Body of pancreas (tissue), 4 donors: ENCODE measurements at regions not wholly inside any gene's neighbourhood (a gene's known extent, or its start where the extent isn't known, plus 50 kb on each side); places are given as distances from the start of the nearest gene placed in this dataset.

ENCODE experiments used
- ATAC-seq: fragments of 150-250 bp; one replicate; pipeline ENCODE4 v1.9.1; 2016
- DNase-seq, 4 donors: peaks; one replicate each; pipeline ENCODE4 v3.0.0-alpha.2; 2019
- H3K27ac ChIP-seq, 4 donors: fragments of 200-600 bp; sonication (generic); 1 replicate in 3 of 4; 2 replicates in 1 of 4; pipeline versions ENCODE4 v1.5.1 to v1.6.1; 2016 to 2019; ENCODE audit warnings: mild to moderate bottlenecking in 1 of 4, mixed read lengths in 1 of 4, moderate library complexity in 1 of 4
- H3K27me3 ChIP-seq, 2 donors: fragments of 200-600 bp; sonication (generic); one replicate each; pipeline ENCODE4 v1.6.0; 2016; ENCODE audit warnings: mild to moderate bottlenecking in 1 of 2
- H3K36me3 ChIP-seq, 2 donors: fragments of 200-600 bp; sonication (generic); replicated peaks in 1 of 2; 2 replicates each; pipeline ENCODE4 v1.5.1; 2016; ENCODE audit warnings: low read depth in 2 of 2; ENCODE audit not compliant: insufficient read depth in 1 of 2
- H3K4me1 ChIP-seq: fragments of 200-600 bp; sonication (generic); one replicate; pipeline ENCODE4 v1.6.0; 2016
- H3K4me3 ChIP-seq, 2 donors: fragments of 200-600 bp; sonication (generic); 1 replicate in 1 of 2; 2 replicates in 1 of 2; pipeline ENCODE4 v1.5.1; 2016 to 2019
- H3K9me3 ChIP-seq, 3 donors: fragments of 200-600 bp; sonication (generic); 1 replicate in 2 of 3; 2 replicates in 1 of 3; pipeline ENCODE4 v1.5.1; 2016
- POLR2A ChIP-seq, 3 donors: fragments of 450-650 bp; IDR thresholded peaks; one replicate each; pipeline ENCODE4 v1.6.1; 2016; ENCODE audit warnings: antibody characterized with exemption in 3 of 3, mild to moderate bottlenecking in 2 of 3
- WGBS, 2 donors: methylation state at CpG; one replicate each; pipeline ENCODE4 v1.1.5; 2017; 5-methylcytosine and 5-hydroxymethylcytosine counted together
- intact Hi-C: fragments of 100-400 bp; cut with DNase I; formaldehyde crosslinking; loops from one replicate; pipeline ENCODE4 v1.15.1; 2023
- TF ChIP-seq, protein P1 (sequence below), 7 experiments: fragments of 450-650 bp in 4 of 7; fragments of 200-600 bp in 3 of 7; sonication (generic) in 3 of 7; IDR thresholded peaks; one replicate each; pipeline ENCODE4 v1.5.1; 2016 to 2019; ENCODE audit warnings: antibody characterized with exemption in 7 of 7

DNA sequence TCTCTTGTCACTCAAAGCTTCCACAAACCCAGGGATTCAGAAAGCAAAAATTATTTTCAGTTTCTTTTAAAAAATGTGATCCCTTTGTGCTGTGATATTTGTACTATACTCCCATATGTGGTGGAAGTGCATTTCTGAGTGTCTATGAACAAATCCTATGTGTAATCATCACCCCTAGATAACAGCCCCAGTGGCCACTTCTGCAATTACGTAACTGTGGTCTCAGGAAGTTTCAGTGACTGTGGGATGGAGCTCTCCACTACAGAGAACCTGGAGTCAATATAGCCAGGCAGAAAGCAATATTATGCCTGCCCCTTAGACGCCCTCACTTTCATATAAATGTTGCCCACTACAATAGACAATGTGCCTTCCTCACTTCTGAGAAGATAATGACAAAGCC is 1101.7 kb upstream of the GHITM start:
- ATAC-seq (no peak), DNase-seq (no peak)
- Histone ChIP-seq H3K4me3 (no peak overlapping the region), H3K4me1 (no peaks in the 10 kb centered on the region), H3K9me3 (no peaks in the 10 kb centered on the region), H3K27ac (no peak overlapping the region), H3K27me3 (no peaks in the 10 kb centered on the region), H3K36me3 (no peaks in the 10 kb centered on the region)
- intact Hi-C loops, result no loop called here
- 37 to 47% methylated on average over 2 of the region's 2 CpGs for WGBS, 2 donors
- TF ChIP-seq POLR2A (IDR thresholded peaks at IDR 0.05), result no peak
- TF ChIP-seq, protein P1, sequence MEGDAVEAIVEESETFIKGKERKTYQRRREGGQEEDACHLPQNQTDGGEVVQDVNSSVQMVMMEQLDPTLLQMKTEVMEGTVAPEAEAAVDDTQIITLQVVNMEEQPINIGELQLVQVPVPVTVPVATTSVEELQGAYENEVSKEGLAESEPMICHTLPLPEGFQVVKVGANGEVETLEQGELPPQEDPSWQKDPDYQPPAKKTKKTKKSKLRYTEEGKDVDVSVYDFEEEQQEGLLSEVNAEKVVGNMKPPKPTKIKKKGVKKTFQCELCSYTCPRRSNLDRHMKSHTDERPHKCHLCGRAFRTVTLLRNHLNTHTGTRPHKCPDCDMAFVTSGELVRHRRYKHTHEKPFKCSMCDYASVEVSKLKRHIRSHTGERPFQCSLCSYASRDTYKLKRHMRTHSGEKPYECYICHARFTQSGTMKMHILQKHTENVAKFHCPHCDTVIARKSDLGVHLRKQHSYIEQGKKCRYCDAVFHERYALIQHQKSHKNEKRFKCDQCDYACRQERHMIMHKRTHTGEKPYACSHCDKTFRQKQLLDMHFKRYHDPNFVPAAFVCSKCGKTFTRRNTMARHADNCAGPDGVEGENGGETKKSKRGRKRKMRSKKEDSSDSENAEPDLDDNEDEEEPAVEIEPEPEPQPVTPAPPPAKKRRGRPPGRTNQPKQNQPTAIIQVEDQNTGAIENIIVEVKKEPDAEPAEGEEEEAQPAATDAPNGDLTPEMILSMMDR (IDR thresholded peaks at IDR 0.05), result no peak

DNA sequence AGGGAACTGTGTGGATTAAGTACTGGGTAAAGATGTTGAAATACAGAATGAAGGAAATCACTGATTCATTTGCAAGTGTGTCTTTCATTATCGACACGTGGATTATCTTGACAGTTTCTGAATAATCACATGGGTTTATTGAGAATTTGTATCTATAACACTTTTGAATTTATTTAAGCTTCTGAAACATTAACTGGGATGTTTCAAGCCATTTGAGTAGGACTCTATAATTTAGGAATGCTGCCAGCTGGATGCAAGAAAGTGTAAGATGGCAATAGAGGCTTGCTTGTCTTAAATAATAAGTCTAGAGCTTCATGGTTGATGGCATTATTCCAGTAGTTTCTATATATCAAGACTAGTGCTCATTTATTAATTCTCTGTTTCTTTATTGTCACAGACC is 1100.7 kb upstream of the GHITM start:
- DNase-seq (no peak), ATAC-seq (no peak)
- H3K9me3 ChIP-seq, result no peaks in the 10 kb centered on the region
- H3K4me1 ChIP-seq, result no peaks in the 10 kb centered on the region
- H3K4me3 ChIP-seq, result no peak overlapping the region
- WGBS, 2 donors, result 53 to 68% methylated on average over 2 of the region's 2 CpGs
- no peak overlapping the region for H3K27ac ChIP-seq
- intact Hi-C loops, result no loop called here
- H3K27me3 ChIP-seq, result no peaks in the 10 kb centered on the region
- no peaks in the 10 kb centered on the region for H3K36me3 ChIP-seq
- TF ChIP-seq, protein P1 (IDR thresholded peaks at IDR 0.05), result no peak
- TF ChIP-seq POLR2A (IDR thresholded peaks at IDR 0.05), result no peak

DNA sequence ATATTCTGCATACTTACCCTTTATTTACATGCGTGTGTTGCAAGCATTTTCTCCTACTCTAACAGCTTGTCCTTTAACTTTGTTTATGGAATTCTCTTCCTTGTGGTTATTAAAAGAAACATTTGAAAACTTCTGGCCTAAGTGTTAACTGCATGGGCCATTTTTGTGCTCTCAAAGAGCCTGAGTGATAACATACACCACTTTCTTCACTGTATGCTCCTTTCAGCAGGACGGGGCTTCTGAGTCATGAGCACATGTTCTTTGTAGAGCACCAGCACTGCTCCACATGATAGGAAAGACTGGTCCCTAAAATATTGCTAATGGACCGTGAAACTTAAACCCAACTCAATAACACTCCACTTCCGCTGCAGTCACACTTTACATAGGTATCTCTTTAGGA is 1093.6 kb upstream of the GHITM start:
- no peak for ATAC-seq
- TF ChIP-seq, protein P1 (IDR thresholded peaks at IDR 0.05), result no peak
- TF ChIP-seq POLR2A (IDR thresholded peaks at IDR 0.05), result no peak
- H3K4me3 ChIP-seq, result no peak overlapping the region
- 60 to 79% methylated on average over 4 of the region's 4 CpGs for WGBS, 2 donors
- no peaks in the 10 kb centered on the region for H3K27me3 ChIP-seq
- no peaks in the 10 kb centered on the region for H3K4me1 ChIP-seq
- no peaks in the 10 kb centered on the region for H3K9me3 ChIP-seq
- no peaks in the 10 kb centered on the region for H3K36me3 ChIP-seq
- intact Hi-C loops, result no loop called here
- H3K27ac ChIP-seq, result no peak overlapping the region
- DNase-seq, result no peak

DNA sequence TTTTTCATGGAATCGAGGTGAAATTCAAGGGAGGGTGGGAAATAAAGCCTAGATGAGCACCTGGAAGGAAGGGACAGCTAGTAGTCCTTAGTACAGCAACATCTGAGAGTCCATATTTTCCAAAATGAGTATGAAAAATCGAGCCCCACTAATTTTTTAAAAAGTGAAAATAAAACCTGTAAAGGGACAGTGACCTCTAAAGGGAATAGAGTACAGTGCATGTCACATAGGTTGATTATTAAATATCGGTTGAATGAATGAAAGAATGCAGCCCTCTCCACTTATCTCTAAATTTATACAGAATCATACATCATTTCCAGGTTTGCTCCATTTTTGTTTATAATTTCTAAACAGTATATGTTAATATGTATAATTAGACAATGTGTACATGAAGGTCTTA is 1088.5 kb upstream of the GHITM start:
- intact Hi-C loops, result no loop called here
- WGBS, 2 donors, result 46 to 48% methylated on average over 3 of the region's 3 CpGs

DNA sequence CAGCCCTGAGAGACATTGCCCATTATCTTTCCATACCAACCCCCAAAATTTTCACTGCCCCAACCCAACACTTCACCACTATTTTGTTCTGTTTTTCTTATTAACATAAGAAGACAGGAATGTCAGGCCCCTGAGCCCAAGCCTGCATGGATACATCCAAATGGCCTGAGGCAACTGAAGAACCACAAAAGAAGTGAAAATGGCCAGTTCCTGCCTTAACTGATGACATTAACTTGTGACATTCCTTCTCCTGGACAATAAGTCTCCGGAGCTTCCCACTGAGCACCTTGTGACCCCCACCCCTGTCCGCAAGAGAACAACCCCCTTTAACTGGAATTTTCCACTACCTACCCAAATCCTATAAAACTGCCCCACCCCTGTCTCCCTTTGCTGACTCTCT is 1076.4 kb upstream of the GHITM start:
- 72% methylated on average over 2 of the region's 2 CpGs for WGBS, 2 donors
- DNase-seq (no peak), ATAC-seq (no peak)
- H3K4me3 ChIP-seq, result no peak overlapping the region
- no peaks in the 10 kb centered on the region for H3K4me1 ChIP-seq
- H3K9me3 ChIP-seq, result no peaks in the 10 kb centered on the region
- H3K27me3 ChIP-seq, result no peaks in the 10 kb centered on the region
- intact Hi-C loops, result no loop called here
- TF ChIP-seq, protein P1 (IDR thresholded peaks at IDR 0.05), result no peak
- TF ChIP-seq POLR2A (IDR thresholded peaks at IDR 0.05), result no peak
- no peak overlapping the region for H3K27ac ChIP-seq
- H3K36me3 ChIP-seq, result no peaks in the 10 kb centered on the region

More for the DNA sequence above, 1088.5 kb upstream of the GHITM start:
- no peaks in the 10 kb centered on the region for H3K4me1 ChIP-seq
- no peaks in the 10 kb centered on the region for H3K9me3 ChIP-seq
- H3K27ac ChIP-seq, result no peak overlapping the region
- DNase-seq, result no peak
- TF ChIP-seq, protein P1 (IDR thresholded peaks at IDR 0.05), result no peak
- TF ChIP-seq POLR2A (IDR thresholded peaks at IDR 0.05), result no peak
- no peaks in the 10 kb centered on the region for H3K36me3 ChIP-seq
- no peak for ATAC-seq
- H3K27me3 ChIP-seq, result no peaks in the 10 kb centered on the region
- H3K4me3 ChIP-seq, result no peak overlapping the region
